Kidney (tissue), 13 donors: ENCODE measurements at regions not wholly inside any gene's neighbourhood (a gene's known extent, or its start where the extent isn't known, plus 50 kb on each side); places are given as distances from the start of the nearest gene placed in this dataset.

Experiments used
- DNase-seq, 5 donors: peaks; one replicate each; pipeline ENCODE4 v3.0.0-alpha.2; 2013 to 2020
- FAIRE-seq: peaks from 2 replicates; lab custom pipeline; 2012; peaks lifted over from hg19 to GRCh38; lab: Jason Lieb, UNC
- H3K27ac ChIP-seq, 2 donors: one replicate each; pipeline ENCODE4 v1.7.0; 2013; ENCODE audit warnings: low read depth in 2 of 2, low read length in 2 of 2, inconsistent platforms in 1 of 2
- H3K27me3 ChIP-seq: one replicate; pipeline ENCODE4 v1.7.1; 2013; ENCODE audit warnings: low read length, inconsistent platforms; ENCODE audit not compliant: control insufficient read depth, insufficient read depth
- H3K36me3 ChIP-seq, 3 donors: one replicate each; pipeline versions ENCODE4 v1.7.0 to v1.7.1; 2013; ENCODE audit warnings: low read length in 3 of 3, control low read depth in 1 of 3, inconsistent platforms in 1 of 3; ENCODE audit not compliant: insufficient read depth in 3 of 3, control insufficient read depth in 2 of 3
- H3K4me1 ChIP-seq, 3 donors: one replicate each; pipeline versions ENCODE4 v1.7.0 to v1.7.1; 2013; ENCODE audit warnings: low read length in 3 of 3, inconsistent platforms in 1 of 3, low read depth in 1 of 3; ENCODE audit not compliant: control insufficient read depth in 2 of 3, insufficient read depth in 2 of 3
- H3K4me3 ChIP-seq, 3 donors: one replicate each; pipeline versions ENCODE4 v1.7.0 to v1.8.1; 2013; ENCODE audit warnings: low read length in 3 of 3, control low read depth in 1 of 3, inconsistent platforms in 1 of 3
- H3K9ac ChIP-seq, 3 donors: one replicate each; pipeline versions ENCODE4 v1.7.0 to v1.7.1; 2013; ENCODE audit warnings: low read length in 3 of 3, control low read depth in 1 of 3, inconsistent platforms in 1 of 3
- H3K9me3 ChIP-seq, 3 donors: one replicate each; pipeline versions ENCODE4 v1.7.0 to v1.7.1; 2013; ENCODE audit warnings: low read length in 3 of 3, control low read depth in 1 of 3, inconsistent platforms in 1 of 3; ENCODE audit not compliant: control insufficient read depth in 2 of 3, insufficient read depth in 1 of 3
- CTCF ChIP-seq: IDR thresholded peaks from 3 replicates; pipeline ENCODE4 v1.5.1; 2012; ENCODE audit warnings: mild to moderate bottlenecking, moderate library complexity, borderline replicate concordance; ENCODE audit not compliant: insufficient read depth; ENCODE audit errors: extremely low read depth
- intact Hi-C: fragments of 100-400 bp; cut with DNase I; formaldehyde crosslinking; loops from one replicate; pipeline ENCODE4 v1.11.1; 2022
- donor health status: control.
- donor health status: control.
- donor health status: control.
- donor health status: control.
- donor health status: control.
- donor health status: DM: yes; HTN: yes; CAD: no.
- donor health status: Normal renal cell carcinoma (clear cell type).

DNA sequence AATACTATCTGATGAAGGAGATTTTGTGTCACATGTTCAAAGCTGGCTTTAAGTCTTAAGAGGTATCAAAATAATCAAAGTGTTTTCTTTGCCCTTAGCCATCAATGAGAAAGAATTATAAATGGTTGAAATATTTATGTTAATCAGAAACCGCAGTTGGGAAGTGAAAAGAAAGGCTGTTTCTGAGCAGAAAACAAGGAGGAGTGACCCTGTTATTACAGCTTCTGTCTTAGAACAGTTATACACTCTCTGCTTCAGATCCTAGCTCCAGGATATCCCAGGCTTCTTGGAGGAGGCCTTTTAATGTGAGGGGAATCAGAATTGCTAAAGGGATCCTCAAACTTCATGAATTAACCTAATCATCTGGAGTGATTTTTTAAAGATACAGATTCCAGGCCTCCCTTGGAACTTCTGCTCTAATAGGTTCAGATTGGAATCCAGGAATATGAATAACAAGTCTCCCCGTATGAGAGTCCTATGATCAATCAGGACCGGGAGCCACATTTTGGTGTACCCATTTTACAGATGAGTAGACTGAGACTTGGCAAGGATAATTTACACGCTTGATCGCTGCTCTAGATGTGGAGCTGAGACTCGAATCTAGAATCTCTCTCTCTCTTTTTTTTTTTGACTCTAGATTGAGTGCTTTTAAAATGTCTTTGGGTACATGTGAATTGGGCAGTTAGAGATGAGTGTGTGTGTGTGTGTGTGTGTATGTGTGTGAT, 50.8 kb upstream of the JAG1 start:
- FAIRE-seq = no peak
- intact Hi-C loops = no loop called here

GRCh38 chr20:10728873-10729670, 55.3 kb upstream of the JAG1 start:
- intact Hi-C loops = no loop called here
- H3K4me3 ChIP-seq = no peak overlapping the region
- H3K4me1 ChIP-seq = no peaks in the 10 kb centered on the region
- no peak overlapping the region for H3K9ac ChIP-seq
- H3K27ac ChIP-seq = no peak overlapping the region
- H3K9me3 ChIP-seq = no peaks in the 10 kb centered on the region
- FAIRE-seq (no peak), DNase-seq (no peak)
- H3K36me3 ChIP-seq = no peaks in the 10 kb centered on the region
- no peak for TF ChIP-seq CTCF
- no peaks in the 10 kb centered on the region for H3K27me3 ChIP-seq

More for the DNA sequence above, 50.8 kb upstream of the JAG1 start:
- H3K36me3 ChIP-seq = no peaks in the 10 kb centered on the region
- no peak overlapping the region for H3K9ac ChIP-seq
- no peaks in the 10 kb centered on the region for H3K4me1 ChIP-seq
- TF ChIP-seq CTCF = no peak
- no peak for DNase-seq
- no peak overlapping the region for H3K4me3 ChIP-seq
- no peaks in the 10 kb centered on the region for H3K9me3 ChIP-seq
- H3K27me3 ChIP-seq = no peaks in the 10 kb centered on the region
- H3K27ac ChIP-seq = no peak overlapping the region

DNA sequence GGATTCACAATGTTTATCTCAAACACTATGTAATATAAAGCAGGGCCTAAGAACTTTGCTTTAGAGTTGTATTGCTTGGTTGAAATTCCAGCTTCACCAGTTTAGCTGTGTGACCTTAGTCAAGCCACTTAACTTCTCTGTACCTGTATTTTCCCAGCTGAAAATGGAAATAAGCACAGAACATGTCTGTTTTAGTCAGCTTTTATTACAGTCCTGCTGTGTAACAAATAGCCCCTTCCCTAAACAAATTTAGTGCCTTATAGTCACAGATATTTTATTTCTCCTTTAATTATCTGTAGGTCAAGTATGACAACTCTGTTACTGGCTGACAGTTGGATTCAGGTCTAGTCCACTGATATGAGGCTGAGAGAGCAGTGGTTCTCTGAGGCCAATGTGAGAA, 56.0 kb upstream of the JAG1 start:
- DNase-seq (no peak), FAIRE-seq (no peak)
- Histone ChIP-seq H3K4me1 (no peaks in the 10 kb centered on the region), H3K4me3 (no peak overlapping the region), H3K27me3 (no peaks in the 10 kb centered on the region), H3K27ac (no peak overlapping the region), H3K36me3 (no peaks in the 10 kb centered on the region), H3K9me3 (no peaks in the 10 kb centered on the region), H3K9ac (no peak overlapping the region)
- TF ChIP-seq CTCF = no peak
- intact Hi-C loops = no loop called here
